Right lobe of liver (tissue), 6 donors: ENCODE measurements at regions not wholly inside any gene's neighbourhood (a gene's known extent, or its start where the extent isn't known, plus 50 kb on each side); places are given as distances from the start of the nearest gene placed in this dataset.

Experiments
- ATAC-seq, 4 donors: fragments of 200-7000 bp; cut with Tn5 transposase; one replicate each; pipeline ENCODE4 v1.9.1; 2020; ENCODE audit warnings: mild to moderate bottlenecking in 4 of 4, moderate library complexity in 4 of 4
- DNase-seq, 3 donors: peaks; one replicate each; pipeline ENCODE4 v3.0.0-alpha.2; 2020
- H3K27ac ChIP-seq, 3 donors: fragments of 200-600 bp; one replicate each; pipeline ENCODE4 v1.8.0; 2022
- H3K27me3 ChIP-seq, 2 donors: fragments of 200-600 bp; one replicate each; pipeline ENCODE4 v1.8.0; 2022
- H3K36me3 ChIP-seq, 4 donors: fragments of 200-600 bp; sonication (generic) in 1 of 4; one replicate each; pipeline versions ENCODE4 v1.5.1 to v1.8.0; 2017 to 2022; ENCODE audit warnings: control low read depth in 1 of 4
- H3K4me1 ChIP-seq, 4 donors: fragments of 200-600 bp; sonication (generic) in 1 of 4; one replicate each; pipeline versions ENCODE4 v1.5.1 to v1.8.0; 2017 to 2022; ENCODE audit warnings: control low read depth in 1 of 4
- H3K4me3 ChIP-seq, 3 donors: fragments of 200-600 bp; one replicate each; pipeline ENCODE4 v1.8.0; 2022
- H3K9me3 ChIP-seq, 4 donors: fragments of 200-600 bp; sonication (generic) in 1 of 4; one replicate each; pipeline versions ENCODE4 v1.5.1 to v1.8.0; 2017 to 2022; ENCODE audit warnings: control low read depth in 1 of 4
- CTCF ChIP-seq, 4 donors: fragments of 200-600 bp in 3 of 4; fragments of 450-650 bp in 1 of 4; IDR thresholded peaks; one replicate each; pipeline versions ENCODE4 v1.5.1 to v1.8.0; 2016 to 2022; ENCODE audit warnings: antibody characterized with exemption in 4 of 4, mild to moderate bottlenecking in 2 of 4
- POLR2A ChIP-seq: fragments of 450-650 bp; IDR thresholded peaks from one replicate; pipeline ENCODE4 v1.6.1; 2017; ENCODE audit warnings: antibody characterized with exemption, mild to moderate bottlenecking
- WGBS: methylation state at CpG from one replicate; pipeline ENCODE4 v1.1.6; 2018; ENCODE audit warnings: low coverage, low lambda C conversion rate; ENCODE audit not compliant: insufficient coverage; ENCODE audit errors: missing lambda C conversion rate; 5-methylcytosine and 5-hydroxymethylcytosine counted together
- intact Hi-C, 2 donors: fragments of 100-400 bp; cut with DNase I; formaldehyde crosslinking; loops; one replicate each; pipeline versions ENCODE4 v1.11.2 to v1.14.1; 2022
- donor health status: DM: no; HTN: yes; CAD: no.
- donor health status: DM: no; HTN: no; CAD: no.
- donor health status: DM: no; HTN: no; CAD: no.
- donor health status: DM: no; HTN: yes; CAD: no.
- donor health status: DM: no; HTN: yes; CAD: no.

- no peak overlapping the region for H3K4me3 ChIP-seq
- no peak overlapping the region for H3K27ac ChIP-seq
- WGBS = 53% methylated on average over 2 of the region's 2 CpGs
- TF ChIP-seq POLR2A = no peak
- no peak for TF ChIP-seq CTCF (IDR thresholded peaks at IDR 0.05)
- H3K4me1 ChIP-seq = no peaks in the 10 kb centered on the region
- intact Hi-C loops = no loop called here
- H3K36me3 ChIP-seq = no peaks in the 10 kb centered on the region
- H3K27me3 ChIP-seq = no peaks in the 10 kb centered on the region
- DNase-seq = no peak
- no peaks in the 10 kb centered on the region for H3K9me3 ChIP-seq
- ATAC-seq = no peak
Measured at GRCh38 chr12:94091624-94092023, 56.8 kb upstream of the PLXNC1 start.

- Histone ChIP-seq H3K36me3 (no peaks in the 10 kb centered on the region), H3K27me3 (no peaks in the 10 kb centered on the region), H3K9me3 (no peaks in the 10 kb centered on the region), H3K27ac (no peak overlapping the region), H3K4me1 (no peaks in the 10 kb centered on the region), H3K4me3 (no peak overlapping the region)
- TF ChIP-seq POLR2A = no peak
- no peak for TF ChIP-seq CTCF (IDR thresholded peaks at IDR 0.05)
- 82% methylated on average over 13 of the region's 13 CpGs for WGBS
- DNase-seq = no peak
- no peak for ATAC-seq
- intact Hi-C loops = no loop called here
Measured at GRCh38 chr12:94092516-94093241, 55.7 kb upstream of the PLXNC1 start.

GRCh38 chr12:94094700-94095099 is 53.7 kb upstream of the PLXNC1 start:
- Histone ChIP-seq H3K9me3 (no peaks in the 10 kb centered on the region), H3K4me1 (no peaks in the 10 kb centered on the region), H3K4me3 (no peak overlapping the region), H3K27ac (no peak overlapping the region), H3K36me3 (no peaks in the 10 kb centered on the region), H3K27me3 (no peaks in the 10 kb centered on the region)
- ATAC-seq (no peak), DNase-seq (no peak)
- 83% methylated on average over 2 of the region's 2 CpGs for WGBS
- intact Hi-C loops = no loop called here
- TF ChIP-seq POLR2A = no peak
- no peak for TF ChIP-seq CTCF (IDR thresholded peaks at IDR 0.05)

DNA sequence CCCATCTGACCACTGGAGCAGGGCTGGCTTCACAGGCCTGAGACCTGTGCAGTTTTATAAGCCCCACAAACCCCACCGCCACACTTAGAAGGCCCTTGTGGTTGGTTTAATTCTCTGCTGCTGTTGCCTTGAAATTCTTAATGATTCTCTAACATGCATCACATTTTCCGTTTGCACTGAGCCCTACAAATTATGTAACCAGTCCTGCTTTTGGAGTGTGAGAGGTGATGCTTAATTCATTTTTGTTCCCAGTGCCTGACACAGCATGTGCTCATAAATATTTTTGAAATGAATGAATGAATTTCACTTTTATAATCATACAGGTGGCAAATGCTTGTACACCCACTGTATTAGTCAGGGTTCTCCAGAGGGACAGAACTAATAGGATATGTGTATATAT is 52.8 kb upstream of the PLXNC1 start:
- Histone ChIP-seq H3K27ac (no peak overlapping the region), H3K36me3 (no peaks in the 10 kb centered on the region), H3K27me3 (no peaks in the 10 kb centered on the region), H3K4me1 (no peaks in the 10 kb centered on the region), H3K4me3 (no peak overlapping the region), H3K9me3 (no peaks in the 10 kb centered on the region)
- TF ChIP-seq POLR2A (no peak), CTCF (IDR thresholded peaks at IDR 0.05) (no peak)
- intact Hi-C loops = no loop called here
- DNase-seq = no peak
- 75% methylated on average over 2 of the region's 2 CpGs for WGBS
- no peak for ATAC-seq
